Loucy (cell line): ENCODE measurements at regions not wholly inside any gene's neighbourhood (a gene's known extent, or its start where the extent isn't known, plus 50 kb on each side); places are given as distances from the start of the nearest gene placed in this dataset.

Experiments
- CTCF ChIP-seq: fragments of 200-600 bp; sonication (generic); conservative IDR thresholded peaks from 2 replicates; pipeline ENCODE4 v1.5.1; 2014; ENCODE audit warnings: mild to moderate bottlenecking, antibody characterized with exemption, low read length
- EZH2phosphoT487 ChIP-seq: fragments of 200-600 bp; IDR thresholded peaks from 2 replicates; pipeline ENCODE4 v1.6.1; 2018; ENCODE audit warnings: antibody characterized with exemption, mild to moderate bottlenecking, moderate library complexity, borderline replicate concordance

GRCh38 chr17:77516902-77517301 is 376.1 kb downstream of the SEC14L1 start:
- no peak for TF ChIP-seq CTCF
- TF ChIP-seq EZH2phosphoT487 = no peak
